SK-N-SH (cell line): ENCODE measurements at regions not wholly inside any gene's neighbourhood (a gene's known extent, or its start where the extent isn't known, plus 50 kb on each side); places are given as distances from the start of the nearest gene placed in this dataset.

Experiments used
- CTCF ChIA-PET: fragments of 300-600, 350-600 bp; formaldehyde crosslinking; extraction: SDS; loops from one replicate; lab custom pipeline; 2021; lab: Yijun Ruan, JAX
- POLR2A ChIA-PET: fragments of 350-600 bp; sonication (Branson Sonifier 250); formaldehyde crosslinking; extraction: SDS; loops from one replicate; lab custom pipeline; 2020; ENCODE audit warnings: antibody characterized with exemption, inconsistent platforms; lab: Yijun Ruan, JAX
- DNase-seq: peaks from one replicate; pipeline ENCODE4 v3.0.0; 2012
- H2AFZ ChIP-seq: fragments of 200-600 bp; sonication (generic); 2 replicates; pipeline ENCODE4 v1.8.1; 2016; ENCODE audit warnings: antibody characterized with exemption, mild to moderate bottlenecking, low read depth
- H3F3A ChIP-seq: fragments of 200-600 bp; sonication (generic); replicated peaks from 2 replicates; pipeline ENCODE3; 2016; ENCODE audit warnings: antibody characterized with exemption, mild to moderate bottlenecking; ENCODE audit not compliant: insufficient read depth
- H3K27ac ChIP-seq, 2 experiments: fragments of 200-500 bp in 1 of 2; fragments of 200-600 bp in 1 of 2; sonication (Bioruptor generic) in 1 of 2; sonication (generic), shearing (Covaris generic) in 1 of 2; 2 replicates each; pipeline versions ENCODE4 v1.5.1 to v1.6.1; 2014 to 2016; ENCODE audit warnings: low read depth in 2 of 2, inconsistent platforms in 1 of 2, low read length in 1 of 2, mild to moderate bottlenecking in 1 of 2, mixed read lengths in 1 of 2
- H3K27me3 ChIP-seq: fragments of 200-600 bp; sonication (generic), shearing (Covaris generic); 2 replicates; pipeline ENCODE4 v1.6.1; 2016; ENCODE audit warnings: mixed run types; ENCODE audit not compliant: insufficient read depth
- H3K36me3 ChIP-seq, 2 experiments: fragments of 200-500 bp in 1 of 2; fragments of 200-600 bp in 1 of 2; sonication (Bioruptor generic) in 1 of 2; sonication (generic) in 1 of 2; replicated peaks in 1 of 2; 2 replicates each; pipeline versions ENCODE3 to v1.5.1; 2014 to 2016; ENCODE audit warnings: low read length in 1 of 2, mild to moderate bottlenecking in 1 of 2; ENCODE audit not compliant: insufficient read depth in 2 of 2, control insufficient read depth in 1 of 2
- H3K4me1 ChIP-seq, 2 experiments: fragments of 200-500 bp in 1 of 2; fragments of 200-600 bp in 1 of 2; sonication (Bioruptor generic) in 1 of 2; sonication (generic), shearing (Covaris generic) in 1 of 2; 2 replicates each; pipeline versions ENCODE4 v1.5.1 to v1.6.1; 2014 to 2016; ENCODE audit warnings: low read depth in 1 of 2, low read length in 1 of 2, mixed run types in 1 of 2; ENCODE audit not compliant: insufficient read depth in 2 of 2, control insufficient read depth in 1 of 2
- H3K4me2 ChIP-seq: fragments of 200-600 bp; sonication (generic), shearing (Covaris generic); 2 replicates; pipeline ENCODE4 v1.6.1; 2017; ENCODE audit warnings: mixed run types
- H3K4me3 ChIP-seq, 2 experiments: fragments of 200-500 bp in 1 of 2; fragments of 200-600 bp in 1 of 2; sonication (Bioruptor generic) in 1 of 2; sonication (generic), shearing (Covaris generic) in 1 of 2; 2 replicates each; pipeline versions ENCODE4 v1.5.1 to v1.8.1; 2014 to 2016; ENCODE audit warnings: low read depth in 2 of 2, inconsistent platforms in 1 of 2, low read length in 1 of 2, mild to moderate bottlenecking in 1 of 2, mixed read lengths in 1 of 2, moderate library complexity in 1 of 2
- H3K79me2 ChIP-seq: fragments of 200-600 bp; sonication (generic); 2 replicates; pipeline ENCODE4 v1.8.1; 2017; ENCODE audit warnings: mild to moderate bottlenecking; ENCODE audit not compliant: insufficient read depth
- H3K9ac ChIP-seq: fragments of 200-600 bp; sonication (generic); 2 replicates; pipeline ENCODE4 v1.6.1; 2017; ENCODE audit warnings: mixed run types
- H3K9me2 ChIP-seq: fragments of 200-600 bp; sonication (generic); 2 replicates; pipeline ENCODE4 v1.6.1; 2017; ENCODE audit warnings: mixed run types
- H3K9me3 ChIP-seq: fragments of 200-600 bp; sonication (generic); 2 replicates; pipeline ENCODE4 v1.6.1; 2017; ENCODE audit warnings: mixed run types, mild to moderate bottlenecking, moderate library complexity
- H4K20me1 ChIP-seq: fragments of 200-600 bp; sonication (generic); 2 replicates; pipeline ENCODE4 v1.6.1; 2017; ENCODE audit warnings: mild to moderate bottlenecking, mixed run types; ENCODE audit not compliant: insufficient read depth
- CHD2 ChIP-seq: fragments of 150-350 bp; IDR thresholded peaks from 2 replicates; pipeline ENCODE4 v1.6.1; 2018; ENCODE audit warnings: low read length; ENCODE audit not compliant: partially characterized antibody
- EP300 ChIP-seq, 2 experiments: IDR thresholded peaks; 2 replicates each; pipeline versions ENCODE4 v1.4.0 to v1.6.1; 2012; ENCODE audit warnings: borderline replicate concordance in 1 of 2, low read depth in 1 of 2, low read length in 1 of 2
- EZH2phosphoT487 ChIP-seq: fragments of 200-600 bp; sonication (generic); IDR thresholded peaks from 2 replicates; pipeline ENCODE4 v1.6.1; 2017; ENCODE audit warnings: low read depth, mixed run types, mild to moderate bottlenecking, antibody characterized with exemption, moderate library complexity, borderline replicate concordance
- GABPA ChIP-seq: IDR thresholded peaks from 2 replicates; pipeline ENCODE4 v1.4.0; 2012; ENCODE audit warnings: low read depth, mild to moderate bottlenecking
- NRF1 ChIP-seq: IDR thresholded peaks from 2 replicates; pipeline ENCODE4 v1.6.1; 2012; ENCODE audit warnings: low read depth, mild to moderate bottlenecking, low read length
- POLR2AphosphoS5 ChIP-seq: IDR thresholded peaks from 2 replicates; pipeline ENCODE4 v1.6.1; 2012; ENCODE audit warnings: low read depth, low read length
- RAD21 ChIP-seq: IDR thresholded peaks from 2 replicates; pipeline ENCODE4 v1.6.1; 2012; ENCODE audit warnings: mild to moderate bottlenecking, low read length
- RFX5 ChIP-seq: IDR thresholded peaks from 2 replicates; pipeline ENCODE4 v1.6.1; 2012; ENCODE audit warnings: mild to moderate bottlenecking, improper control_type of control experiment, low read length
- TAF1 ChIP-seq: IDR thresholded peaks from 2 replicates; pipeline ENCODE4 v1.6.1; 2012; ENCODE audit warnings: low read depth, mild to moderate bottlenecking, low read length, moderate library complexity, borderline replicate concordance
- TCF12 ChIP-seq: IDR thresholded peaks from 2 replicates; pipeline ENCODE4 v1.4.0; 2012
- TEAD4 ChIP-seq: IDR thresholded peaks from 2 replicates; pipeline ENCODE4 v1.4.0; 2012; ENCODE audit warnings: mild to moderate bottlenecking, borderline replicate concordance; ENCODE audit not compliant: insufficient read depth
- USF1 ChIP-seq: IDR thresholded peaks from 2 replicates; pipeline ENCODE4 v1.4.0; 2012; ENCODE audit warnings: low read depth, borderline replicate concordance
- USF2 ChIP-seq: fragments of 150-350 bp; IDR thresholded peaks from 2 replicates; pipeline ENCODE4 v1.6.1; 2017; ENCODE audit warnings: antibody characterized with exemption, low read length, low read depth, borderline replicate concordance
- WGBS: methylation state at CpG from one replicate; pipeline ENCODE4 v1.1.6; 2017; ENCODE audit warnings: low lambda C conversion rate; 5-methylcytosine and 5-hydroxymethylcytosine counted together
- TF ChIP-seq, protein P1 (sequence below): IDR thresholded peaks from 2 replicates; pipeline ENCODE4 v1.4.0; 2012; ENCODE audit warnings: low read depth, borderline replicate concordance
- TF ChIP-seq, protein P2 (sequence below): IDR thresholded peaks from 2 replicates; pipeline ENCODE4; 2012
- TF ChIP-seq, protein P3 (sequence below): IDR thresholded peaks from 2 replicates; pipeline ENCODE4 v1.4.0; 2012; ENCODE audit warnings: low read depth

- ChIA-PET POLR2A (no interaction called here), CTCF (interaction anchor here (1.1 to 4.9 kb wide), 4 partner anchors 18 to 75 kb away, joined by 3 to 27 read pairs (median 6); partner anchors contain the start of gene TENM4)
- WGBS = 22% methylated on average over 2 of the region's 2 CpGs
- no peak overlapping the region for H2AFZ ChIP-seq
- H4K20me1 ChIP-seq = no peaks in the 10 kb centered on the region
- H3K27me3 ChIP-seq = peaks cover 7% of the 10 kb centered on the region; the same call in 1 of the 2 replicates
- no peak overlapping the region for H3K4me2 ChIP-seq
- no peaks in the 10 kb centered on the region for H3F3A ChIP-seq
- TF ChIP-seq USF1 = peak; percentile 39; the same call in 1 of the 2 replicates
- TF ChIP-seq, protein P1, sequence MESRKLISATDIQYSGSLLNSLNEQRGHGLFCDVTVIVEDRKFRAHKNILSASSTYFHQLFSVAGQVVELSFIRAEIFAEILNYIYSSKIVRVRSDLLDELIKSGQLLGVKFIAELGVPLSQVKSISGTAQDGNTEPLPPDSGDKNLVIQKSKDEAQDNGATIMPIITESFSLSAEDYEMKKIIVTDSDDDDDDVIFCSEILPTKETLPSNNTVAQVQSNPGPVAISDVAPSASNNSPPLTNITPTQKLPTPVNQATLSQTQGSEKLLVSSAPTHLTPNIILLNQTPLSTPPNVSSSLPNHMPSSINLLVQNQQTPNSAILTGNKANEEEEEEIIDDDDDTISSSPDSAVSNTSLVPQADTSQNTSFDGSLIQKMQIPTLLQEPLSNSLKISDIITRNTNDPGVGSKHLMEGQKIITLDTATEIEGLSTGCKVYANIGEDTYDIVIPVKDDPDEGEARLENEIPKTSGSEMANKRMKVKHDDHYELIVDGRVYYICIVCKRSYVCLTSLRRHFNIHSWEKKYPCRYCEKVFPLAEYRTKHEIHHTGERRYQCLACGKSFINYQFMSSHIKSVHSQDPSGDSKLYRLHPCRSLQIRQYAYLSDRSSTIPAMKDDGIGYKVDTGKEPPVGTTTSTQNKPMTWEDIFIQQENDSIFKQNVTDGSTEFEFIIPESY = no peak
- peaks cover 0 to 21% of the 10 kb centered on the region in 2 experiments; a peak in 2 of 4 replicates for H3K4me1 ChIP-seq
- H3K4me3 ChIP-seq = no peak overlapping the region
- no peaks in the 10 kb centered on the region for H3K9me2 ChIP-seq
- no peaks in the 10 kb centered on the region for H3K36me3 ChIP-seq
- H3K9me3 ChIP-seq = no peaks in the 10 kb centered on the region
- no peak overlapping the region for H3K9ac ChIP-seq
- DNase-seq = no peak
- H3K79me2 ChIP-seq = no peaks in the 10 kb centered on the region
- H3K27ac ChIP-seq = no peak overlapping the region
Measured at GRCh38 chr11:79514695-79515094, 73.9 kb upstream of the TENM4 start.

GRCh38 chr11:79514290-79514689 lies 73.5 kb upstream of the TENM4 start:
- ChIA-PET CTCF (interaction anchor here (1.0 to 4.9 kb wide), 5 partner anchors 13 to 74 kb away, joined by 3 to 27 read pairs (median 3); partner anchors contain the start of gene TENM4), POLR2A (no interaction called here)
- Histone ChIP-seq H3K36me3 (no peaks in the 10 kb centered on the region), H3K4me2 (no peak overlapping the region), H3F3A (no peaks in the 10 kb centered on the region), H3K4me3 (no peak overlapping the region), H3K9me2 (no peaks in the 10 kb centered on the region), H3K79me2 (no peaks in the 10 kb centered on the region), H3K27me3 (peaks cover 7% of the 10 kb centered on the region; the same call in 1 of the 2 replicates), H3K9ac (no peak overlapping the region), H3K27ac (no peak overlapping the region), H4K20me1 (no peaks in the 10 kb centered on the region), H2AFZ (no peak overlapping the region), H3K4me1 (peaks cover 0 to 21% of the 10 kb centered on the region in 2 experiments; a peak in 2 of 4 replicates), H3K9me3 (no peaks in the 10 kb centered on the region)
- TF ChIP-seq CHD2 = no peak
- no peak for TF ChIP-seq NRF1
- TF ChIP-seq USF2 = no peak
- TF ChIP-seq USF1 = no peak
- no peak for TF ChIP-seq POLR2AphosphoS5
- TF ChIP-seq, protein P2, sequence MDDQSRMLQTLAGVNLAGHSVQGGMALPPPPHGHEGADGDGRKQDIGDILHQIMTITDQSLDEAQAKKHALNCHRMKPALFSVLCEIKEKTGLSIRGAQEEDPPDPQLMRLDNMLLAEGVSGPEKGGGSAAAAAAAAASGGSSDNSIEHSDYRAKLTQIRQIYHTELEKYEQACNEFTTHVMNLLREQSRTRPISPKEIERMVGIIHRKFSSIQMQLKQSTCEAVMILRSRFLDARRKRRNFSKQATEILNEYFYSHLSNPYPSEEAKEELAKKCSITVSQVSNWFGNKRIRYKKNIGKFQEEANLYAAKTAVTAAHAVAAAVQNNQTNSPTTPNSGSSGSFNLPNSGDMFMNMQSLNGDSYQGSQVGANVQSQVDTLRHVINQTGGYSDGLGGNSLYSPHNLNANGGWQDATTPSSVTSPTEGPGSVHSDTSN = no peak
- no peak for TF ChIP-seq TCF12
- TF ChIP-seq TEAD4 = no peak
- TF ChIP-seq EZH2phosphoT487 = no peak
- TF ChIP-seq RFX5 = no peak
- TF ChIP-seq TAF1 = no peak
- no peak for TF ChIP-seq EP300 (IDR thresholded peaks at IDR 0.05; ENCODE audit: borderline replicate concordance in 1 of 2, low read depth in 1 of 2, low read length in 1 of 2)
- TF ChIP-seq GABPA = no peak
- no peak for TF ChIP-seq RAD21
- TF ChIP-seq, protein P3, sequence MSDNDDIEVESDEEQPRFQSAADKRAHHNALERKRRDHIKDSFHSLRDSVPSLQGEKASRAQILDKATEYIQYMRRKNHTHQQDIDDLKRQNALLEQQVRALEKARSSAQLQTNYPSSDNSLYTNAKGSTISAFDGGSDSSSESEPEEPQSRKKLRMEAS = no peak
- no peak for DNase-seq
- 22% methylated on average over 4 of the region's 4 CpGs for WGBS
